ENCODE measurements at regions not wholly inside any gene's neighbourhood (a gene's known extent, or its start where the extent isn't known, plus 50 kb on each side); places are given as distances from the start of the nearest gene placed in this dataset.

DNA sequence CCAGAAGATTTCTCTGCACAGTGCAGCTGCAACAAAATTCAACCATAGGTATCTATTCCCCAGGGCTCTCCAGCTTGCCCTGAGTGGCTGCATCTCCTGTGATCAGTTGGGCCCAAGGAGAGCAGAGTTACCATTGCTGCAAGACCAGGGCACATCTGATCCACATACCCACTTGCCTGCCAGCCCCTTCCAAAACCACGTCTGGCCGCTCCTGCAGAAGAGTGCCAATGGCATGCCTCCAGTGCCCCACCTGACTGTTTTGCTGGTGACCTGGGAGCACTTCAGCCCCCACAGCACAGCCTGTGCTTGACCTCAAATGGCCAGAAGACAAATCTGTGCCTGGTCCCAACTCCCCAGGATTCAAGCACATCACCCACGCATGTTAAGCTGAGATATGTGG, 526.1 kb upstream of the GBE1 start:
- no peak for DNase-seq (ENCODE audit: low spot score)

DNA sequence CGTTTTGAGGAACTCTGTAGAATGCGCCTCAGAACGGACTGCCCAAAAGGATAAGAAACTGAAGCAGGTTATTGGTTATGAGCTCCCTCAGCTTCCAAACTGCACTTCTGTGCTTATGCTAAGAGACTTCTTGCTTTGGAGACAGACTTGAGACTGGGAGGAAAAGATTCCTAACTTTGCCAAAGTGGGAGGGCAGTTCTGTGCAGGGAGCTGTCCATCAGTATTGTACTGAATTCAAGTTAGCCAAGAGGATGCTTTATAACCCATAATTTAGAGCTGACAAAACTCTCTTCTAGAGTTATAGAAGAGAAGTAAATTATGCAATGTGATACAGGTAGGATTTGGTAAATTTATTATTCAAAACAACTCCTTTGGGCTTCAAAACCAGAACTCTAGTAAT, 519.8 kb upstream of the GBE1 start:
- no peak for DNase-seq (ENCODE audit: low spot score)

DNA sequence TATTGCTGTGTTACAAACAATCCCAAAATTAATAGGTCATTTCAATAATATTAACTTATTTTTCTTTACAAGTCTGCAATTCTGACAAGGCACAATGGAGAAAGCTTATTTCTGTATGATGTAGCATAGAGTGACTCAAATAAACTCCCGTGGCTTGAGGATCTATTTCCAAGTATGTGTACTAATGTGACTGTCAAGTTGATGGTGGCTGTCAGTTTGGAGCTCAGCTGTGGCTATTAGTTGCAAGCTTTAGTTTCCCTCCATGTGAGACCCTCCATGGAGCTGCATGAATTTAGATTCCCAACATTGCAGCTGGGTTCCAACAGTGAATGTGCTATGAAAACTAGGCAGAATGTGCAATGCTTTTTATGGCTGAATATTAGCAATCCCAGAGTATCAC, 515.5 kb upstream of the GBE1 start:
- DNase-seq (ENCODE audit: low spot score): no peak

DNA sequence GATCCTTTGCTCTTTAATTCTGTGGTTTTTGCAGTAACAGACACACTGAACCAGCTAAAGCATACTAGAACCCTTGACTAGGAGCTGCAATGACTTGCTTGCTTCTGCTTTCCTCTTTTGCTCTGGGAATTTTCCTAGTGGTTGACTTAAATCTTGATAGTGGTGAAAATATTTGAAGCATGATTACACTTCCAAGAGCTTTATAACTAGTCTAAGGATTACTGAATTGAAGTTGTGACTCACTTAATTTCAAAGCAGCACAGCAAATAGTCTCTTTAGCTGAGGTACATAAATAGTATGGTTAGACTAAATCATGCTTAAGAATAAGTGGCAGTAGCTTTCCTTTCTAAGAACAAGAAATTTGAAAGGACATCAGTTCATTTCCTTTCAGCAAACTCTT, 513.5 kb upstream of the GBE1 start:
- no peak for DNase-seq (ENCODE audit: low spot score)

DNA sequence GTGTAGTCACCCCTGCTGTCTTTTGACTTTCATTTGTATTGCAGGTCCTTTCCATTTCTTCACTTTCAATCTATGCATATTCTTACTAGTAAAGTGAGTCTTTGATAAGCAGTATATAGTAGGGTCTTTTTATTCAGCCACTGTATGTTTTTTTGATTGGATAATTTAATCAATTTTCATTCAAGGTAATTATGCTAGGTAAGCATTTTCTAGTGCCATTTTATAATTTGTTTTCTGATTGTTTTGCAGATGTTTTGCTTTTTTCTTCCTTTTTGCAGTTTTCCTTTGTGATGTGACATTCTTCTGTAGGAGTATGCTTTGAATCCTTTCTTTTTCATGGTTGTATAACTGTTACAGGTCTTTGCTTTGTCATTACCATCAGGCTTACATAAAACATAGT, 504.3 kb upstream of the GBE1 start:
- no peak for DNase-seq (ENCODE audit: low spot score)

DNA sequence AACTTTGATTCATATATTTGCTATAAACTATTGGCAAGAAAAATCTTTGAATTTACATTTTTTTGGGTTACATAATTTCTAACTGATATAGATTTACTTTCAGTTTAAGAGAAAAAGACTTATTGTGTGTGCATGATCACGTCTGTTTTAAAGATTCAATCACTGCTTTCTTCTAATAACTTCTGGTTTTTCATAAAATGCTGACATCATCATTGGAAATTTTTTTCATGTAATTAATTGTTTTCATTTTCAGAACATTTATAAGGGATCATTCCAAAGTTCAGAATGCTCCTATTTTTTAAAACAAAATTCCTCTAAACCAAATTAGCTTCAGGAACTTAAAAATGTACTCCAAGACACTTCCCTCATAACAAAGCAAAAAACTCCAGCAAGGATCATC, 500.7 kb upstream of the GBE1 start:
- DNase-seq (ENCODE audit: low spot score): no peak

DNA sequence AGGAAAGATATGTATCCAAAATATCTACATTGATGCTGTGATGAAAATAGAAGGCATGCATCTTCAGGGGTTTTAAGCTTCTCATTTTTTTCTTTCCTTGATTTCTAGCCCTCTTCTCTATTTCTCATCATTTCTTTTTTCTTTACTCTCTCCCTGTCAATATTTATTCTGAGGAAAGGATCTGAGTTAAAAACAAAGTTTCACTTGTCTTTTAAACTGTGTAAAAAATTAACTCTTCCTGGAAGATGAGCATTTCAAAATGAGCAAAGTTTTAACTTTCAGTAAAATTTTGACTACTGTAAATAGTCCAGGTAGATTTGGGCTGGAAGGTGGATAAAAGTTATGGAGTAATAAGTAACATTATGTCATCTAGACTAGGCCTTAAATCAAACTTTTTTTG, 500.2 kb upstream of the GBE1 start:
- no peak for DNase-seq (ENCODE audit: low spot score)

DNA sequence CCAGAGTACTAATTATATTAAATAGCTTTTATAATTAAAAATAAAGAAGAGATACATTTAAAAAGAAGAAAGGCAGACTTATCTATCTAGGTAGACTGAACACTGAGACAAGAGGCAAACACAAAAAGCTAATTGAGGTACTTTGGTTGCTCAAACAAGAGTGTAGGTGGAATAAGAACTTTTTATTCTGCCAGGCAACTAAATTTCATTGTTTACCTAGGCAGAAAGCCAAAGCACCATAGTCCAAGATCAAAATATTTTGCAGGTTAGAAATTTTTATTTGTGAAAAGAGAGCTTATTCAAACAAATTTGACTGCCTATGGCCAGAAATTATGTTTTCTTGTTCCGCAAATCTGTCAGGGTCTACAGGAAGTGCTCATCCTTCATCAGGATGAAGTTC, 499.6 kb upstream of the GBE1 start:
- DNase-seq (ENCODE audit: low spot score): no peak

DNA sequence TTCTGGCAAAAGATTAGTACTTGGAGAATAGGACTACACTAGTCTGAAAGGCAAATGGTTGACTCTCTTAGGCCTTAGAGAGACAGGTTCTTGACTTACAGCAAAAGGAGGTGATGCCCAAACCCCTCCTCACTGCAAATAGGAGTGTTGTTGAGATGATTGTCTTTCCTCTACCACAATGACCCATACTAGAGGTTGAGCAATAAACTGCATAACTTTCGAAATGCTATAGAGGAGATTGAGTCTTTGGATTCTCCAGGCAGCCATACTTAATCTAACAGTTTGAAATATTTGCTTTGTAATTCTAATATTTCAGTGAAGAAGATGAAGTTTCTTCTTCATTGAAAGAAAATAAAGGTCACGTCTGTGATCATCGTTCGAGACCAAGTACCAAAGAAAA, 498.5 kb upstream of the GBE1 start:
- DNase-seq (ENCODE audit: low spot score): no peak

DNA sequence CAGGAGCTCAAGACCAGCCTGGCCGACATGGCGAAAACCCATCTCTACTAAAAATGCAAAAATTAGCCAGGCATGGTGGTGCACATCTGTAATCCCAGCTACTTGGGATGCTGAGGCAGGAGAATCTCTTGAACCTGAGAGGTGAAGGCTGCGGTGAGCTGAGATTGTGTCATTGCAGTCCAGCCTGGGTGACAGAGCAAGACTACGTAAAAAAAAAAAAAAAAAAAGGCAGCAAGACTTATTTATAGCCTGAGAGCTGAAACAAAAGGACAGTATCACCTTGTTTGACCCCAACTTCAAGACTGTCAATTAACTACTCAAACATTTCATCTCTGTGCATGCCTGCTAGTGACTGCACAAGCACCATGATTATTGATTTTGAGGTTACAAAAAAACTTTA, 478.9 kb upstream of the GBE1 start:
- DNase-seq (ENCODE audit: low spot score): no peak

DNA sequence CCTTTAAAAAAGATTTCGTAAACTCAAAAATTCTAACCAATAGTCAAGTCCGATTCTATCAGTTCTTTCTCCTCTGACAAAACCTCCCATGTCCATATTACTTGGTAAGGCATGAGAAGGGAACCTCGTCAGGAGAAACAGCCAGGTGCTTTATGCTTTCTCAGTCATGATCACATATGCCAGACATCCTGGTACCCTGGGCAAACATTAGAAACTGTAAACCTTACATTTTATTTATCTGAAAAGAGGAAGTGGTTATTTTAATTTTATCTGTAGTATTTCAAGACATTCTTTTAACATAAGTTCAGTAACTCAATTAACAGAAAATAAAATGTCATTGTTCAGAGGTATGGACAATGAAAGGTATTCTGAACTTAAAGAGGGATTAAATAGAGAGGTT, 474.8 kb upstream of the GBE1 start:
- no peak for DNase-seq (ENCODE audit: low spot score)

DNA sequence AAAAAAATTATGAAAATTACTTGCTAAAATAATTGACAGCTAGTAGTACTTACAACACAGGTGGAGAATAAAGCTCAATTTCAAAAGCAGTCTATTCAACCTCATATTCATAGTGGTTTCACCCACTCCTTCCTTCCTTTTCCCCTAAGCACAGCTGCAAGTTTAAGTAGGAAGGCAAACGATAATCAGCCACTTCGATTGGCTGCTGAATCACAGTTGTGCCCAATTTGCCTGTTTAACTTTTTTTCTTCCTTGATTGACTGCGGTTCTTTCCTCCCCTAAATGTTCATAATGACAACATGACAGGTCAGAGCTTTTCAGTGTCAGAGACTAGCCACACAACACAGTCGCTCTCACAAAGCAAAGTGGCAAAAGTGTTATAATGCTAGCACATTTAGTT, 468.0 kb upstream of the GBE1 start:
- no peak for DNase-seq (ENCODE audit: low spot score)

DNA sequence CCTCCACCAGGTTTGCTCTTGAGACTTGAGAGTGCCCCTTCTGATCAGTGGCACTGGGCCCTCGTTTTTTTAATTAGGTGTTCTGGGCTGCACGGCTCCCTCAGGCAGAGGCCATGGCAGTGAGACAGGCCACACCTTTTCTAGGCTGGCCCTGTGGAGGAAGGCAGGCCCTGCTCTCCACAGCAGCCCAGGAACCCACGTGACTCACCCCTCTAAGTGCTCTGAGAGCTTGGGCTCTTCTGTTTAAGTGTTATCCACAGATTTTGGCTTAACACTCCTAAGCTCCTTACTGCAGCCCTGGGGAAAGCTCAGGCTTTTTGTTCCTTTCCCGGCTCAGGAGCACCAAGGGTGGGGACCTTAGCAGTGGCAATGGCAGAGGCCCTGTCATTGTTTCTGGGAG, 463.2 kb upstream of the GBE1 start:
- DNase-seq (ENCODE audit: low spot score): no peak

DNA sequence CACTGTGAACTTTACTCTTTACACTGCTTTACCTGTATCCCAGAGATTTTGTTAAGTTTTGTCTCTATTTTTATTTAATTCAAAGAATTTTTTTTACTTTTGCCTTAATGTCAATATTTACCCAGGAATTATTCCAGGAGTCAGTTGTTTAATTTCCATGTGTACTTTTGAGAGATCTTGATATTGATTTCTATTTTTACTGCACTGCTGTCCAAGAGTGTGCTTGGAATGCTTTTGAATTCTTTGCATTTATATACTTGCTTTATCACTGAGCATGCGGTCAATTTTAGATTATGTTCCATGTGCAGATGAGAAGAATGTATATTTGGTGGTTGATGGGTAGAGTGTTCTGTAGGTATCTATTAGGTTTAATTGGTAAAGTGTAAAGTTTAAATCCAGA, 461.0 kb upstream of the GBE1 start:
- DNase-seq (ENCODE audit: low spot score): no peak

DNA sequence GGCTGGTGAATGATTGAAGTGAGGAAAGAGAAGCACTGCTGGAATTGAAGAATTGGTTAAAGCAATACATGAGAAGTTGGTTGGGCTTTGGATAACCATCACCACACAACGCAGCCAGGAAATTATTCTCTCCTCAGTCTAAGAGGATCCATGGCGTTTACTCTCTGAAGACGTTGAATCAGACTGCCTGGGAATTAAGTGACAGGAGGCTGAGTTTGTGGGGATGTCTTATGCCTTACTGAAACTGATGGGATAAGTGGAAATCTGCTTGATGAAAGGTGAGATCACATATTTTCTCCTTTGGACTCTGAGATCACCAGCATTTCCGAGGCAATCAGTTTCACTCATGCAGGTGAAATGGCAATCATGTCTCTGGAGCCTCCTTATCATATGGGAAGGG, 456.1 kb upstream of the GBE1 start:
- DNase-seq (ENCODE audit: low spot score): no peak

DNA sequence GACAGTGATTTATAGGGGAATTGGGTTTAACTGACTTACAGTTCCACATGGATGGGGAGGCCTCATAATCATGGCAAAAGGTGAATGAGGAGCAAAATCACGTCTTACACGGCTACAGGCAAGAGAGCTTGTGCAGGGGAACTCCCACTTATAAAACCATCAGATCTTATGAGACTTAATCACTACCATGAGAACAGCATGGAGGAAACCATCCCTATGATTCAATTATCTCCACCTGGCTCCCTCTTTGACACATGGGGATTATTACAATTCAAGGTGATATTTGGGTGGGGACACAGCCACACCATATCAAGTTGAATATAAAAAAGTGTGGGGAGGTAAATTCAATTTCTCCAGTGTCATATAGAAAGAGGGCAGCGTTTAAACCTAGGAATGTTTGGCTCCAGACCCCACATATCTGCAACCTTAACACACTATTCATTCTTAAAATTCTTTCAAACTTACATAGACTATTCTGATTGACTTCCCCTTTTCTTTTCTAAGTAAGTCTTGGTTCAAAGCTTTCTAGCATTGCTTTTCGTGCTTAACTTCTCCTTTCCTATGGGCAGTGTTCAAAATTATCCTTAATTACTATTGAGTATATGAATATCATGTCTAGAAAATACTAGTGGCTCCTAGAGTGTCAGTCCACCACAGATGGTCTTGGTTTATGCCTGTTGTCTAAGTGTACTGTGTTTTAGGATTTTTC, 446.7 kb upstream of the GBE1 start:
- no peak for DNase-seq (ENCODE audit: low spot score)

DNA sequence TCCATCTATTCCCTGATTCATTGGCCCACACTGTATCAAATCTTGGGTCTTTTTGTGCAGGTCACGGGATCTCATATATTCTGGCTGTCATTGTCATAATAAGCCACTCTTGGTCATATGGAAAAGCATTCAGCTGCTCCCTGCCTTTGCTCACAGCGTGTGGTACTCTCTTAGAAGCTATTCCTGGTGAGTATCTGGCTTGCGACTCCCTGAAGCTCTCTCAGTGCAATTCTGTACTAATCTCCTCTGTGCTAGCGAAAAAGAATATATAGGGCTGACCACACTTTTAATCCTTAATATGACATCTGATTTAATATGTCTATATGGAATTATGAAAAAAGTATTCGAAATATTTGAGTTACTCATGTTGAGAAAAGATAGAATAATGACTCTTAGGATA, 440.8 kb upstream of the GBE1 start:
- DNase-seq (ENCODE audit: low spot score): no peak

DNA sequence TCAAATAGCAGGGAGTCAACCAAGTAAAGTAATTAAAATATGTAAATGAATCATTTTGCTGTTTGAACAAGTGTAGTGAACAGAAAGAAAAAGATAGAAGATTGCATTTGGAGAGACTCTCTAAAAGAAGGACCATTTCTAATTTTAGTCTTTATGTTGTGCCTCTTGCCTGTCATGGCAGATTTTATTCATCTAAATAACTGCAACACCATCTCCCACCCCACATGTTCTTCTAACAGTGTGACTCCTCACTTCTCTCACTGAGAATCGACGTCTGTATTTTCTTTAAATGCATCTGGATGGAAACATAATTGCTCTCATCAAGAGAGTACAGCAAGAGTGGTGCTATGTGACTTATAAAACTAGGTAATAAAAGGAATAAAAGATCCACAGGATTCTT, 439.9 kb upstream of the GBE1 start:
- DNase-seq (ENCODE audit: low spot score): no peak

DNA sequence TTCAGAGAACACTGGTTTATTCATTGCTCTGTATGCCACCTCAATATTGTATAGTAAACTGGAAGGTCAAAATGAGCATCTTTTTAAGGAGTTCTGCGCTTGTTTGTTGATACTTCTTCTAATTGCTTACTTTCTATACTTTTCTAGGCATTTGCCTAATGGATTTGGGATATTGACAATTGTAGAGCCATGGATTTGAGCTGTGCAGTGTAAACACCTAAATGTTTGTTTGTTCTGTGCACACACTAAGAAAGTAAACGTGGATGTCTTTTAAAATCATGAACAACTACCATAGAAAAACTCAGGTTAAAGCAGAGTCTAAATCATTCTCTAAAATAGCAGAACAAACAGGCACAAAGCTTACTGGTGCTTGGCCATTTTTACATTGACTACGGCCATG, 436.6 kb upstream of the GBE1 start:
- no peak for DNase-seq (ENCODE audit: low spot score)

DNA sequence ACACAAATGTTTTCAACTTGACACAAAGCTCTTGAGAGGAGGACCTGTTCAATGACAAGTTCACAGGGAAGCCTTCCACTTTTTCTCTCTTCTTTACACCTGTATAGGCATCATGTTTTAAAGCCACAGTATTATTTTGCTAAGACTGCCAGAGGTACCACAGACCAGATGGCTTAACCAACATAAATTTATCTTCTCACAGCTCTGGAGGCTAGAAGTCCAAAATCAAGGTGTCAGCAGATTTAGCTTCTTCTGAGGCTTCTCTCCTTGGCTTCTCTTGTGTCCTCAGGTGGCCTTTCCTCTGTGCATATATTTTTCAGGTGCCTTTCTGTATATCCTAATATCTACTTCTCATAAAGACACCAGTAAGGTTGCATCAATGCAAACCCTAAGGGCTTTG, 435.2 kb upstream of the GBE1 start:
- DNase-seq (ENCODE audit: low spot score): no peak

DNA sequence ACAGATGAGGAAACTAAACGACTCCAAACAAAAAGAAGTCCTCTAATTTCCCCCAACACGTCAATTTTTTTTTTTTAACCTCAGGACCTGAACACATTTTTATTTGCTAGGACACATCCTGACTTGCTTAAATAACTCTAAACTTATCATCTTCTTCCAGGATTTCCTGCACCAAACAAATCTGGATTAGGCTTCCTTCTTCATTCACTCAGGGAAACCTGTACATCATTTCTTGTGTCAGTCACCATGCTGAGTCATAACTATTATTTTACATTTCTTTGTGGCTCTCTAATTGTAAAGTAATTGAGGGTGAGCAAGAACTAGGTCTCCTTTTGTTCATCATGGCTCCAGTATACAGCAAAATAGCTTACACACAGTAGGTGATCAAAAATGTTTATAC, 433.4 kb upstream of the GBE1 start:
- DNase-seq (ENCODE audit: low spot score): no peak

DNA sequence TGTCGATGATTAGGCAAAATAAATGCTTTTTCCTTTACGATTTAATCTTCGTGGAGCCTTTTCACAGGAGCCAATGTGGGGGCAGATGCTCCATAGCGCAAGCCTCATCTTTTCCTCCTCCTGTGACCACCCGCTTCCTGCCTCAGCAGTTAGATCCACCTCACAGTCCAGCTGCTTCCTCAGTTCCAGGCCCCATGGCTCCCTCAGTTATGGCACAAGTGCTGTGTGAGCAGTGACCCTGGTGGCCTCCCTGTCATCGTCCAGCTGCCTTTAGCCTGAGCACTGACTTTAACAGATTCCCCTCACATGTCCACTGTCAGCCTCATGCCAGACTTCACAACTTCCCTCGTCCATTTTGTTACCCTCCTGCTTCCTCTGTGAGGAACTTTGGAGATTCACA, 424.6 kb upstream of the GBE1 start:
- no peak for DNase-seq (ENCODE audit: low spot score)

DNA sequence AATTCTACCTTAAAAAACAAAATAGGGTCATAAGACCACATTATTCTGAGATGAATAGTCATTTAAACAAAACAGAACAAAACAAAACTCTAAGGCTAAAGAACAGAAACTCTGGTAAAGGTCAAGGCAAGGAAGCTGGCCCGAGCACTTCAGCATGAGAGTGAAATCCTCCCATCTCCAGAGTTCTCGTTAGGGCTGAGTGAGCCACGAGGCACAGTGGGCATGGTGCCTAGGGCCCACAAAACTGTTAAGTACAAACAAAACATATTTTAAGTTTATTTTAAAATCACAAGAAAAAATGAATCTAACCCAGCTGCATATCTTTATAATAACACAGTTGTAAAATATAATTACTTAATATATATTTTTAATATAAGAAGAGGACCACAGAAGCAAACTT, 417.8 kb upstream of the GBE1 start:
- DNase-seq (ENCODE audit: low spot score): no peak

DNA sequence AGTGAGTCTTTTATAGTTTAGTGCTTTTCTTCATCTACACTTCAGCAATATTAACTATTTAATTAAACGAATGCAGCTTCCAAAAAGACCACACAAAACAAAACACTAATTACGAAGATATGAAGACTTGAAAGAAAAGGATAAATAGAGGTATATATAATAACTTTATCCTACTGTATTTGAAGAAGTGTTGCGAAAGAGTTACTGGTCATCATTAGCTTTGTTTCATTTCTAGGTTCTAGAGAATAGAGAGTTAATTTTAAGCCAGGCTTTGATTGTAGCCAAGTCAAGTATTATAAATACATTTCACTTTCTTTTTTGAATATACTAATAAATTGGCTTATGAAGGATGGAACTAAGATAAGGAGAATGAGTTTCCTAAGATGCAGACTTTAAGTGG, 416.8 kb upstream of the GBE1 start:
- DNase-seq (ENCODE audit: low spot score): no peak

DNA sequence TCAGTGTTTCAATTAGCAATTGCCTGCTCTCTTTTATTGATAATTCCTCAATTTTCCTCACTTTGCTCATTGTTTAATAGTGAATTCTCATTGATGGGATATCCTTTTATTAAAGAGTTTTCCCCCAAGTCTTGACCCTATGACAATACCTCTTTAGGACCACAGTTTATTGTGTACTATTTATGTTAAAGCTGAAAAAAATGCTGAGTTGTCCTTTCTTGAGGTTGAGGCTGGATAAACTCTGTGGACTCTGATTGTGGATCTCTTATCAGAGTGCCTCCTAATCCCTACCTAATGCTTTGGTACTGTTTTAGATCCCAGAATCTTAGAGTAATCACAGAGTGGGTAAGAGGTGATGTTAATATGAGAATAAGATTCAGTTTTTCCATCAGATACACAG, 416.3 kb upstream of the GBE1 start:
- no peak for DNase-seq (ENCODE audit: low spot score)
